Neuron (in vitro differentiated cells): ENCODE measurements at regions not wholly inside any gene's neighbourhood (a gene's known extent, or its start where the extent isn't known, plus 50 kb on each side); places are given as distances from the start of the nearest gene placed in this dataset.

Experiments used
- H2AFZ ChIP-seq: one replicate; pipeline ENCODE4 v1.6.1; 2013; ENCODE audit warnings: low read depth, mild to moderate bottlenecking, inconsistent platforms, low read length, moderate library complexity
- H3K27me3 ChIP-seq: one replicate; pipeline ENCODE4 v1.6.1; 2013; ENCODE audit warnings: low read length; ENCODE audit not compliant: insufficient read depth
- H3K36me3 ChIP-seq: one replicate; pipeline ENCODE4 v1.6.1; 2013; ENCODE audit warnings: low read length; ENCODE audit not compliant: insufficient read depth
- H3K4me1 ChIP-seq: one replicate; pipeline ENCODE4 v1.6.1; 2013; ENCODE audit warnings: low read length; ENCODE audit not compliant: insufficient read depth
- H3K4me3 ChIP-seq: 2 replicates; pipeline ENCODE4 v1.5.1; 2013; ENCODE audit warnings: mild to moderate bottlenecking, low read length, moderate library complexity
- H3K9me3 ChIP-seq: one replicate; pipeline ENCODE4 v1.6.1; 2013; ENCODE audit warnings: low read length

DNA sequence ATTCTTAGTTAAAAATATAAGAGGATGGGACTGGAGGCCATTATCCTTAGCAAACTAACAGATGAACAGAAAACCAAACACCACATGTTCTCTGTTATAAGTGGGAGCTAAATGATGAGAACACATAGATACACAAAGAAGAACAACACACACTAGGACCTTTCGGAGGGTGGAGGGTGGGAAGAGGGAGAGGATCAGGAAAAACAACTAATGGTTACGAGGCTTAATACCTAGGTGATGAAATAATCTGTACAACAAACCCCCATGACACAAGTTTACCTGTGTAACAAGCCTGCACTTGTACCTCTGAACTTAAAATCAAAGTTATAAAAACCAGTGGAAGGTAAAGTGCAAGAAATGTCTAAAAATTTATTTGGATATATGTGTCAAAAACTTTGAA is 1047.4 kb upstream of the C9orf72 start:
- Histone ChIP-seq H3K4me1 (peaks cover 7% of the 10 kb centered on the region), H3K9me3 (no peaks in the 10 kb centered on the region), H2AFZ (peak overlapping the region; percentile 36), H3K4me3 (no peak overlapping the region), H3K36me3 (no peaks in the 10 kb centered on the region), H3K27me3 (no peaks in the 10 kb centered on the region)

GRCh38 chr9:28624771-28625170 is 1051.5 kb upstream of the C9orf72 start:
- no peaks in the 10 kb centered on the region for H3K36me3 ChIP-seq
- no peaks in the 10 kb centered on the region for H3K4me1 ChIP-seq
- no peaks in the 10 kb centered on the region for H3K27me3 ChIP-seq

DNA sequence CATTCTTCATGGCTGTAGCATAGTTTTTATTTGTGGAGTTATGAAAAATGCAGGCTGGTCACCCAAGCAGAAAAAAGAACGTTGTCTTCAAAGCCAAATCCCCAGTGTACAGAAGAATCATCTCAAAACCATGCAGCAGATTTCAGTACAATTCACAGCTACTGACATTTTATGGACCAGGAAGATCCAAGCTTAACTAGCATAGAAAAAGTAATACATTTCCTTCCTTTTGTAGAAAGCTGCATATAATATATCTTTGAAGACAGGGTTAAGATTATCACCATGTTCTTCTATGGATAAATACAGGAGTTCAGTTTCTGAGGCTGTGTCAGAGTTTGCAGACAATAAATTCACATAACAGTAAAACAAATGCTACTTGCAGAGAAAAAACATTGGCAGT is 1054.8 kb upstream of the C9orf72 start:
- H3K9me3 ChIP-seq: no peaks in the 10 kb centered on the region
- H2AFZ ChIP-seq: no peak overlapping the region
- H3K27me3 ChIP-seq: no peaks in the 10 kb centered on the region
- no peak overlapping the region for H3K4me3 ChIP-seq
- no peaks in the 10 kb centered on the region for H3K4me1 ChIP-seq
- H3K36me3 ChIP-seq: no peaks in the 10 kb centered on the region

More at GRCh38 chr9:28624771-28625170, 1051.5 kb upstream of the C9orf72 start:
- Histone ChIP-seq H3K4me3 (no peak overlapping the region), H3K9me3 (no peaks in the 10 kb centered on the region), H2AFZ (no peak overlapping the region)

- Histone ChIP-seq H3K4me1 (peaks cover 5% of the 10 kb centered on the region), H3K36me3 (no peaks in the 10 kb centered on the region), H3K27me3 (no peaks in the 10 kb centered on the region), H2AFZ (no peak overlapping the region), H3K9me3 (no peaks in the 10 kb centered on the region), H3K4me3 (no peak overlapping the region)
Observed at GRCh38 chr9:28648723-28649122, 1075.4 kb upstream of the C9orf72 start.

GRCh38 chr9:28650327-28650726 is 1077.0 kb upstream of the C9orf72 start:
- Histone ChIP-seq H3K36me3 (no peaks in the 10 kb centered on the region), H2AFZ (peak overlapping the region; percentile 92), H3K27me3 (no peaks in the 10 kb centered on the region), H3K9me3 (no peaks in the 10 kb centered on the region), H3K4me1 (peaks cover 5% of the 10 kb centered on the region), H3K4me3 (no peak overlapping the region)

GRCh38 chr9:28651050-28651722 is 1077.9 kb upstream of the C9orf72 start:
- no peaks in the 10 kb centered on the region for H3K9me3 ChIP-seq
- peaks cover 5% of the 10 kb centered on the region for H3K4me1 ChIP-seq
- no peaks in the 10 kb centered on the region for H3K36me3 ChIP-seq
- H2AFZ ChIP-seq: no peak overlapping the region
- no peaks in the 10 kb centered on the region for H3K27me3 ChIP-seq
- no peak overlapping the region for H3K4me3 ChIP-seq

DNA sequence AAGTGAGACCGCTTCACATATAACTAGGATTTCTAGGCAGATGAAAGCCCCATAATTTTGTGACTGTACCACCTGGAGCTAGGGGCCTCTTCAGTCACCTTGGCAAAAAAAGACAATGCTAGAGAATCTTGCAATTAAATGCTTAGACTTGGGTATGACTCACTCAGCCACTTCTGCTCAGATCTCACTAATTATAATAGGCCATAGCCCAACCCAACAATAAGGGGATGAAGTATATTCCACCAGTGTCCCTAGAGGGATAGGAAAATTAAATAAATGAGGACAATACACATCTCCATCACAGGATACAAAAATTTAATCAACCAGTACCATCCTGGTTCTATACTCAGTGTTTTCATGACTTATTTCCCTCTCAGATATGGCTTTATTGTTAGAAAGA is 1079.9 kb upstream of the C9orf72 start:
- H3K27me3 ChIP-seq: no peaks in the 10 kb centered on the region
- peaks cover 5% of the 10 kb centered on the region for H3K4me1 ChIP-seq
- H3K9me3 ChIP-seq: no peaks in the 10 kb centered on the region
- no peaks in the 10 kb centered on the region for H3K36me3 ChIP-seq
- H2AFZ ChIP-seq: no peak overlapping the region
- H3K4me3 ChIP-seq: no peak overlapping the region

- H3K36me3 ChIP-seq: no peaks in the 10 kb centered on the region
- H3K4me3 ChIP-seq: no peak overlapping the region
- no peaks in the 10 kb centered on the region for H3K9me3 ChIP-seq
- no peak overlapping the region for H2AFZ ChIP-seq
- H3K4me1 ChIP-seq: no peaks in the 10 kb centered on the region
- no peaks in the 10 kb centered on the region for H3K27me3 ChIP-seq
Observed at GRCh38 chr9:28656727-28657126, 1083.4 kb upstream of the C9orf72 start.

DNA sequence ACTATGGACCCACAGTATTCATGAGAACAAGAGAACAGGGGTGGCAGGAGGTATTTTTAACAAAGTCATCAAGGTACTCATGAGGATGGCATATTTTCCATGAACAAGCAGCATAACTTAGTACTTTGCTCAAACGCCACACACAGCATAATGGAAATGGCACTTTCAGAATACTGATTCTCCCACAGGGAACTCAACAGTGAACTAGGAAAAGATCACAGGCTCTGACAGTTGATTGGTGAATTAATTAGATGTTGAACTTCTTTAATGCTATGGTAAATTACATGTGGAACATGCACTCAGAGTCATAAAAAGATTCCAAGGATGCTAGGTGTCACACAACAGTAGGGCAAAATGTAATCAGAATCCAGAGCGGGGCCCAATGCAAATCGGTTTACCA is 1088.6 kb upstream of the C9orf72 start:
- H2AFZ ChIP-seq: no peak overlapping the region
- no peaks in the 10 kb centered on the region for H3K27me3 ChIP-seq
- H3K9me3 ChIP-seq: no peaks in the 10 kb centered on the region
- no peak overlapping the region for H3K4me3 ChIP-seq
- H3K4me1 ChIP-seq: no peaks in the 10 kb centered on the region
- H3K36me3 ChIP-seq: no peaks in the 10 kb centered on the region

GRCh38 chr9:28662675-28663074 is 1089.4 kb upstream of the C9orf72 start:
- no peaks in the 10 kb centered on the region for H3K27me3 ChIP-seq
- no peaks in the 10 kb centered on the region for H3K36me3 ChIP-seq
- H3K9me3 ChIP-seq: no peaks in the 10 kb centered on the region
- H3K4me1 ChIP-seq: no peaks in the 10 kb centered on the region
- no peak overlapping the region for H2AFZ ChIP-seq
- no peak overlapping the region for H3K4me3 ChIP-seq

- Histone ChIP-seq H3K4me1 (no peaks in the 10 kb centered on the region), H3K27me3 (no peaks in the 10 kb centered on the region), H2AFZ (no peak overlapping the region), H3K4me3 (no peak overlapping the region), H3K36me3 (no peaks in the 10 kb centered on the region), H3K9me3 (no peaks in the 10 kb centered on the region)
Observed at GRCh38 chr9:28668158-28668557, 1094.9 kb upstream of the C9orf72 start.

DNA sequence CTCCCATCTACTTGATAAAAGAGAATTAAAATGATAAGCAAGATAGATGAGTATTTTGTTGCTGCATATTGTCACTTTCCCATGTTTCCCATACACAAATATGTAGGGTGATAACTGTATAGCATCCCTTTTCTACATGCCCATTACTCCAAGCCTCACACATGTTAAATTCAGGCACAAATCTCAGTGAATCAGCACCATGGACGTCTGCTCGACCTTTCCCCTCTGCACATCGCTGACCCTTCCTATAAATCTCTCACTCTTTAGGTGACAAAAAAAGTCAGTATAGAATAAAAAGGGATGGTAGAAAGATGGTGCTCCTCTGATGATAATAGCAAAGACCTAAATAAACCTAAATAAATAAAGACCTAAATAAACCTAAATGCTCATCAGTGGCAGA is 1097.7 kb upstream of the C9orf72 start:
- no peaks in the 10 kb centered on the region for H3K36me3 ChIP-seq
- no peaks in the 10 kb centered on the region for H3K27me3 ChIP-seq
- no peaks in the 10 kb centered on the region for H3K9me3 ChIP-seq
- no peaks in the 10 kb centered on the region for H3K4me1 ChIP-seq
- H3K4me3 ChIP-seq: no peak overlapping the region
- no peak overlapping the region for H2AFZ ChIP-seq

DNA sequence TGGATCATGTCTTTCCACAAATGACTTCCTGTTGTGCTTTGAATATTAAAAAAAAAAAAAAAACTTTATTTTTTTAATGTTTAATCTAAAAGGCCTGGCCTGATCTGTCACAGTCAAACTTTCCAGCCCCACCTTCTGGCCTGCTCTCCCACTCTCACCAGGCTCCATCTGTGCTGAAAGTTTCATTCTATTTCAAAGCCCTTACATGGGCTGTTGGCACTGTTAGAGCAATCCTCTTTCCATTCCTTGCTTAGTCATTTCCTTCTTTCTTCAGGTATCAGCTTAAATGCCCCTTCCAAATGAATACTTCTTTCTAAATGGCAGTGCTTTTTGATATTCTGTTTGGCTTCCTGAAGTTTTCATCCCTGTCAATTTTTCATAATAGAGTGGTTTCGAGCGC is 1104.8 kb upstream of the C9orf72 start:
- Histone ChIP-seq H3K9me3 (no peaks in the 10 kb centered on the region), H3K27me3 (no peaks in the 10 kb centered on the region)

GRCh38 chr9:28688172-28688571 is 1114.9 kb upstream of the C9orf72 start:
- H3K36me3 ChIP-seq: no peaks in the 10 kb centered on the region
- H3K9me3 ChIP-seq: no peaks in the 10 kb centered on the region
- no peaks in the 10 kb centered on the region for H3K27me3 ChIP-seq
- no peaks in the 10 kb centered on the region for H3K4me1 ChIP-seq
- H2AFZ ChIP-seq: no peak overlapping the region
- H3K4me3 ChIP-seq: no peak overlapping the region

More for the DNA sequence above, 1104.8 kb upstream of the C9orf72 start:
- Histone ChIP-seq H3K4me3 (no peak overlapping the region), H2AFZ (no peak overlapping the region), H3K4me1 (no peaks in the 10 kb centered on the region), H3K36me3 (no peaks in the 10 kb centered on the region)
